Stimulated activated CD4-positive, alpha-beta T cell treated with anti-CD3 and anti-CD28 coated beads, Interleukin-1b, Interleukin-23, amount 100 ng/mL, for 4 hours (primary cell): ENCODE measurements at regions not wholly inside any gene's neighbourhood (a gene's known extent, or its start where the extent isn't known, plus 50 kb on each side); places are given as distances from the start of the nearest gene placed in this dataset.
"Not testable (repeated sequence)": the region's sequence is repeated elsewhere in the genome, so short reads cannot be mapped to it uniquely, and the experiment has no call there.

Experiments used
- DNase-seq, 2 donors: peaks; one replicate each; pipeline ENCODE4 v3.0.0-alpha.2; 2020; ENCODE audit warnings: low read depth in 2 of 2

DNA sequence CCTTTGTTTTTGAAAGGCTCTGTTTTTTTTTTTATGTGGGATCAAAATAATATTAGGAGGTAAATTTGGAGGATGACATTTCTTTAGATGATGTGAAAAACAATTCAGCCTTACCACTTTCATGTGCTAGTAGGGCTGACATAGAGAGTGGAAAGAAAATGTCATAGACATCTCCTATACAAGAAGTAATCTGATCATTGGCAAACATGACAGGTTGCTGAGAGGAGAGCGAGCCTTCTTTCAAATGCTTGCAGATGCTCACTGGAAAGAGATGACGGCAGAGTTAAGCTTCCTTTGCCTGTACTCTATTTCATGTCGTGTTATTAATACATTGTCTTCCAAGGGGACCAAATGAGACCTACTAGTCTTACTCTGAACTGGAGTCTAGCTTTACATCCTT is 160.1 kb upstream of the DAP start:
- no peak for DNase-seq

DNA sequence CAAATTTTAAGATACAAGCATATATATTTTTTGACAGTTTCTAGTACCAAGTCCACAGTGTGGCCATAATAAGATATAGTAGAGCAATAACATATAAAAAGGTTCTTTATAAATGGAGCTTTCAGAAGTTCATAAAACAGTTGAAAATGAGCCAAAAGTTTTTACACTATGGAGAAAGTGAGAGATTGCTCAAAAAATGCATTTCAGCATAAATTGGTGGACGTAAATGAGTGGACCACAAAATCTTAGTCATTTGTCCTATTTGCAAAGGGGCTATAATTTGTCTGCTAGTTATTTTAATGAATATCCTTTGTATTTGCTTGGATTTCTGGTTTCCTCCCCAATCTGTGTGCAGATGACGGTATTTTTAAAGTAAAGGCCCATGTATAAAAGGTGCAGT is 159.4 kb upstream of the DAP start:
- DNase-seq, result no peak

DNA sequence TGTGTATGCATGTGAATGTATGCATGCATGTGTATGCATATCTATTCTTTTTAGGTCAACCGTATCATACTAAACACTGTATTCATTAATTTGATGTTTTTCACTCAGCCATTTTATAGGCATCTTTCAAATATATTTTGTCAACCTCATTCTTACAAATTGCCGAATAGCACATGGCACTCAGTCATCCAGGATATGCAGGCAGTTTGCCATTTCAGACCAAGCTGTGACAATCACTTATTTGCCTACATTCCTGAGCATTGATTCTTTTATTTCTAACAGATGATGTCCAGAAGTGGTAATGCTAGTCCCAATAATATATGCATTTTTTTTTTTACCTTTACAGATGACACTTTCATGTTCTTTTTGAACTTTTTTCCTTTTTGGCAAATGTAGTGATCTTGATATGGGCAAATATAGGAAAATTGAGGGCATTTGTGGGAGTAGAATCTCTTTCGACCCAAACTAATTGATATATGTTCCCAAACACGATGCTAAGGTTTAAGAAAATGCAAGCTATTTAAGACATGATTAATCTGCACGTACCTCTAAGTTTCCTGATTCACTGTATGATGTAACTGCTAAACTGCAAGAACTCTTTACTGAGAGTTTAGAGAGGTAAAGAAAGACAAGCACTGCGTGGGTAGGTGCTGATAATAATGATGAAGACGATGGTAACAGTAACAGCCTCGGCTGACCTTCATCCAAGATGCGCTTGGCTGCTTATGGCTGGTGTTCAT is 153.9 kb upstream of the DAP start:
- DNase-seq, result no peak

- DNase-seq, result no peak
Observed at GRCh38 chr5:10913841-10914240, 152.8 kb upstream of the DAP start.

GRCh38 chr5:10913181-10913810 is 152.3 kb upstream of the DAP start:
- no peak for DNase-seq

DNA sequence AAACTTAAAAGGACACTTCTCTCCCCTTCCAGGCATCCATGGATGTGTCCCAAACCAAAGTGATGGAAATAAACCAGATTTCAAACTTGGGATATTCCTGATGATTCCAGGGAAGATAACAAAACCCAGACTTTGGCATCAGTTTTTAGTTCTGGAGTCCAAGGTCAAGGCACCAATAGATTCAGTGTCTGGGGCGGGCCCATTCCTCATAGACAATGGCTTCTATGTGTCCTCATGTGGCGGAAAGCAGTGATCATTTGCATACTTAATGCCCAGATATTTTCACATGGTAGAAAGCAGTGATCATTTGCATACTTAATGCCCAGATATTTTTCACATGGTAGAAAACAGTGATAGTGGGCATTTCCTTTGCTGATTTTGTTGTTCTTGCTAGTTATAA is 151.4 kb upstream of the DAP start:
- no peak for DNase-seq

GRCh38 chr5:10910261-10910660 is 149.2 kb upstream of the DAP start:
- no peak for DNase-seq

DNA sequence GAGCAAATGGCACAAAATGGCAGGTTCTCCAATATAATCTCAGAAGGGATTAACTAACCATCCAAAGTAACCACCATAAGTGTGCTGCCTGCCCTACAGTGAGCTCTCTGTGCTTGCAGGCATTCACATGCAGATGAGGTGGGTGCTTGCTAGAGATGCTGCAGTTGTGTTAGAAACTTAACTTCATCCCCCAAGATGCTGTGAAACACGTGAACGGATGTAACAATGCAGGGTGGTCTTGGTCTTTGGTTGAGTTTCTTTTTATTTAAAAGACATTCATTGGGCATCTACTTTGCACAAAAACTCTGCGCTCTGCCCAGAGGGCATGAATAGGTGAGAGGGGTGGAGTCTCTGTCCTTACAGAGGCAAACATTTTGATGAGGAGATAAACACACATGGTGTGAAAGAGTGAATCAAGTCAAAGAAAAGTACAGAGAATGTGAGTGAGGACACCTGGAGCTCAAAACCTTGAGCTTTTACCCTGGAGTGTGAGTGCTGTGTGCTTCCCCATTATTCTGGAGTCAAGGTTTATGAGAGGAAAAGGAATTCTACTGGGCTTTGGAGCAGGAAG is 143.9 kb upstream of the DAP start:
- DNase-seq, result no peak

- DNase-seq, result no peak
Observed at GRCh38 chr5:10903786-10904560, 142.9 kb upstream of the DAP start.

DNA sequence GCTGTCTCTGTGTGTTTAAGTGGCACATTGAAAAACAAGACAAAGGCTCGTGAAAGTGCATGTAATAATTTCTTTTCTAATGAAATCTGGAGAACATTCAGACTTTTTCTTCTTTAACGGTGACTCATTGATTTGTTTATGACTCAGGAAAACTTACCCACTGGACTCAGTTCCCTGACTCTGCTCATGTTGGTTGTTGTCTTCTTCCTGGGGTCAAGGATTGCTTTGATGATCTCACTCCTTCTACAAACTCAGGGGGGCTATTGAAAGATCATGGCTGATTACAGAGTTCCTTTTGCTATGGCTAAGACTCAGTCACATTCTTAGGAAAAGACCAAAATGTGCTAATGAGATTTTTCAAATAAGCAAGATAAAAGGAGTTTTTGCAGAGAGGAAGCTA is 141.1 kb upstream of the DAP start:
- no peak for DNase-seq

DNA sequence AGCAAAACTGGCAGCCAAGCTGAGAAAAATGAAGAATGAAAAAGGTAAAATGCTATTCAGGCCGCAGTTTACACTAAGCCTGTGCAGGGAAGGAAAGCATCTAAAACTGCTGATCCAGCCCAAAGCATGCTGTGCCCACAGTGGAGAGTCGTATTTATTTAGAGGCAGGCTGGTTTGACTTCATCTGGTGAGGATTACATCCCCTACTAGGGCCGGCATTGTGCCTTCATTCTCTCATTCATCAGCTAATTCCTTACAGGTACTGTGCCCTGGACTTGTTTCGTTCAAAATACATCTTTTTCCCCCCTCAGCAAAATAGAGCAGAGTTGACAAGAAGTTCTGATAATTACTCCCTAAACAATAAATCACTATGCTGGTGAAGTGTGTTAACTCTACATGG is 137.5 kb upstream of the DAP start:
- no peak for DNase-seq

DNA sequence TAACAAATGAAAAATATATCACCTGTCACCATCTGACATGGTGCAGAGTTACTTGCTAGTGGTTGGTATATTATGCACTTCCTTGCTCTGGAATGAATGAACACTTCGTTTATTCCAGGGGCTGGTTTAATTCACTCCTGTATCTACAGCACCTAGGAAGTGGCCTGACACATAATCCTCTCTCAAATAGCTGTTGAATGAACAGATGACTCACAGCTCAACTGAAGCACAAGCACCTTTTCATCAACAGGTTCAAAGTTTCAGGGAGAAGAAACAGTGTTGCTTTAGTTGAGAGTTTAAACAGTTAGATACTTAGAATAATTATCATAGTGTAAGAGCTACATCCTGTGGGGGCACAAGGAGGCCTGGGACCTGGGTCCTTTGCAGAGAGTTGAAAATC is 135.0 kb upstream of the DAP start:
- no peak for DNase-seq

DNA sequence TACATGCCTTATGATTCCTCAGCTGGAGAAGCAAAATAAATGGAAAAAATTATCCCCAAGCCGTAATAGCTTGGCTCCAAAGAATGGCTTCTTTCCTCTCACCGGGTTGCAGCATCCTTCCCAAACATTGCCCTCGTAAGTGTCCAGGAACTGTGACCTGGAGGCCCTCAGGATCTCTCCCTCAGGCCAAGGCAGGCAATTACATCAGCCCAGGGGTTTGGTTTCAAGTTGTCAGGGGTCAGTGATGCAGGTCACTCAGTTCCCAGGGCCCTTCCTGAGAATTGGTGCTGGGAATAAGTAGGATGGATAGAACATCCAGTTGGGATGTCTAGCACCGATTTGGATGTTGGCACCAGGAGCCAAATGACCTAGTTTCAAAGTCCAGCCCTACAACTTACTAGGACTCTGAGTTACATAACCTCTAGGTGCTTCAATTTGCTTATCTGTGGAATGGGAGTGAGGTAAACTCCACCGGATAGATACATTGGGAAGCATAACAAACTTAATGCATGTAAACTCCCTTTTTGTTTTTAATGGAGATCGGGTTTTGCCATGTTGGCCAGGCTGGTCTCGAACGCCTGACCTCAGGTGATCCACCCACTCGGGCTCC is 133.5 kb upstream of the DAP start:
- no peak for DNase-seq

DNA sequence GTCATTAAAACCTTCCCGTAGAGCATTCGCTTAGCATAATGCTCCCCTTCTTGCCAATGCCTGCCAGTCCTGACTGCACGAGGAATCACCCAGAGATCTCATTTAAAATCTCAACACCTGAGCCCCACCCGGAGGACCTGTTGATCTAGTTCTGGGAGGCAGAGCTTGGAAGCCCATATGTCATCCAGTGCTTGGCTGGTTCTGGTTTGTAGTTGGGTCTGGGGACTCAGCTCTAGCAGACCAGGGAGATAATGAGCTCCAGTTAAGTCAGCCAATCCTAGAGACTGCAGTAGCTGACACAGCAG is 131.8 kb upstream of the DAP start:
- no peak for DNase-seq

GRCh38 chr5:10892147-10892910 is 131.3 kb upstream of the DAP start:
- no peak for DNase-seq

DNA sequence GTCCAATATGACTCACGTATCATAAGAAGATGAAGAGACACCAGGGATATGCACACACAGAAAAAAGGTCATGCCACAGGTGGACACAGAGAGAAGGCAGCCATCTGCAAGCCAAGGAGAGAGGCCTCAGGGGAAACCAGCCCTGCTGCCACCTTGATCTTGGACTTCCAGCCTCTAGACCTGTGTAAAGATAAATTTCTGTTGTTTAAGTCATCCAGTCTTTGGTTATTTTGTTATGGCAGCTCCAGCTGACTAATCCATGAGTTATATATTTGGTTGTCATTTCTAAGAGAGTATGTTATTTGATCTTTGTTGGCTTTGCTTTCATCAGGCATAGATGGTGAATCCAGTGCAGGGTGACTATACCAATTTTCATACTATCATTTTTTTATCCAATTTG is 130.2 kb upstream of the DAP start:
- no peak for DNase-seq

- no peak for DNase-seq
Observed at GRCh38 chr5:10886497-10886896, 125.5 kb upstream of the DAP start.

GRCh38 chr5:10885026-10885425 is 124.0 kb upstream of the DAP start:
- DNase-seq, result no peak

DNA sequence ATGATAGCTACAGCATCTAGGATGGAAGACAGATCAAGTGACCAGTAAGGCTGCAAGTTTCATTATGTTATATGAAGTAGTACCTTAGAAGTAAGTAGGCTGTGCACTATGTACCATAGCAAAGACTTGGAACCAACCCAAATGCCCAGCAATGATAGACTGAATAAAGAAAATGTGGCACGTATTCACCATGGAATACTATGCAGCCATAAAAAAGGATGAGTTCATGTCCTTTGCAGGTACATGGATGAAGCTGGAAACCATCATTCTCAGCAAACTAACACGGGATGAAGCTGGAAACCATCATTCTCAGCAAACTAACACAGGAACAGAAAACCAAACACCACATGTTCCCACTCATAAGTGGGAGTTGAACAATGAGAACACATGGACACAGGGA is 122.9 kb upstream of the DAP start:
- DNase-seq, result not testable (repeated sequence)

DNA sequence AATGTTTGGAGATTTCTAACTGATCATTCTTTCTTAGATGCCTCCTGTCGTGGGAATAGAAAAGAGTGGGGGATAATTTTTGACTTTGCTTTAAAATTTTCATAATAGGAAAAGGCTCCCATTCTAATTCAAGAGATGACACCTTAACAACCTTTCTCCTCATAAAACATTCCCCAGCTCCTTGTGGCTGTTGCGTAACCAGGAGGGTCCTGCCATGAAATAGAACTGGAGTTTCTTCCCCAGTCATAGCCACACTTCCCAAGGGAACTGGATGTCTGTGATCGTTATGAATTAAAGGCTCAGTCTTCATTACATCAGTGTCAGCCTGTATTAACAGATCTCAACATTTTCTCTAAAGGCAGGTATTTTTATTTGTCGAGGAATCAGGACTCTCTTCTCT is 119.9 kb upstream of the DAP start:
- DNase-seq, result no peak

DNA sequence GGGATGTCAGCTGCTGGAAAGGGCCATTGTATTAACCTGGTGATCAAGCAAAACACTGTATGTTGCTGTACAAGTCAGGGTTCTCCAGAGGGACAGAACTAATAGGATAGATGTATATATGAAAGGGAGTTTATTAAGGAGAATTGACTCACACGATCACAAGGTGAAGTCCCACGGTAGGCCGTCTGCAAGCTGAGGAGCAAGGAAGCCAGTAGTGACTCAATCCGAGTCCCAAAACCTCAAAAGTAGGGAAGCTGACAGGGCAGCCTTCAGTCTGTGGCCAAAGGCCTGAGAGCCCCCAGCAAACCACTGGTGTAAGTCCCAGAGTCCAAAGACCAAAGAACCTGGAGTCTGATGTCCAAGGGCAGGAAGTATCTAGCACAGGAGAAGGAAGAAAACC is 116.0 kb upstream of the DAP start:
- not testable (repeated sequence) for DNase-seq
